ENCODE measurements at regions not wholly inside any gene's neighbourhood (a gene's known extent, or its start where the extent isn't known, plus 50 kb on each side); places are given as distances from the start of the nearest gene placed in this dataset.

DNA sequence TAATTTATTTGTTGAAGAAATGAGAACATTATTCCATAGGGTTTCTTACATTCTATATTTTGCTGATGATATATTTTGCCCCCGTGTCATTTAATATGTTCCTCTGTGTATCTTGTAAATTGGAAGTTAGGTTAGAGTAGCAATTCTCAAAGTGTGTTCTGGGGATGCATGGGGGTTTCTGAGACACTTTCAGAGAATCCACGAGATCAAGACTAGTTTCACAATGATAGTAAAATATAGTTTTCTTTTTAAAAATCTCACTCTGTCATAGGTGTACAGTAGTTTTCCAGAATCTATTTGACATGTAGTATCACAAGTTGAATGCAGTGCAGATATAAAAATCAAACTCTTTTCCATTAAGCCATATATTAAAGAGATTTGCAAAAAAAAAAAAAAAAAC lies 488.6 kb upstream of the SGCD start:
- H3K9me3 Mint-ChIP-seq: no peaks in the 10 kb centered on the region
- no peak overlapping the region for H3K4me3 Mint-ChIP-seq
- ATAC-seq (no peak), DNase-seq (no peak)
- intact Hi-C loops (cut with micrococcal nuclease): no loop called here
- CTCF ChIA-PET: no interaction called here
- H3K27ac Mint-ChIP-seq: no peak overlapping the region
- H3K36me3 Mint-ChIP-seq (ENCODE audit: low read depth): no peaks in the 10 kb centered on the region
- TF ChIP-seq, protein P1, sequence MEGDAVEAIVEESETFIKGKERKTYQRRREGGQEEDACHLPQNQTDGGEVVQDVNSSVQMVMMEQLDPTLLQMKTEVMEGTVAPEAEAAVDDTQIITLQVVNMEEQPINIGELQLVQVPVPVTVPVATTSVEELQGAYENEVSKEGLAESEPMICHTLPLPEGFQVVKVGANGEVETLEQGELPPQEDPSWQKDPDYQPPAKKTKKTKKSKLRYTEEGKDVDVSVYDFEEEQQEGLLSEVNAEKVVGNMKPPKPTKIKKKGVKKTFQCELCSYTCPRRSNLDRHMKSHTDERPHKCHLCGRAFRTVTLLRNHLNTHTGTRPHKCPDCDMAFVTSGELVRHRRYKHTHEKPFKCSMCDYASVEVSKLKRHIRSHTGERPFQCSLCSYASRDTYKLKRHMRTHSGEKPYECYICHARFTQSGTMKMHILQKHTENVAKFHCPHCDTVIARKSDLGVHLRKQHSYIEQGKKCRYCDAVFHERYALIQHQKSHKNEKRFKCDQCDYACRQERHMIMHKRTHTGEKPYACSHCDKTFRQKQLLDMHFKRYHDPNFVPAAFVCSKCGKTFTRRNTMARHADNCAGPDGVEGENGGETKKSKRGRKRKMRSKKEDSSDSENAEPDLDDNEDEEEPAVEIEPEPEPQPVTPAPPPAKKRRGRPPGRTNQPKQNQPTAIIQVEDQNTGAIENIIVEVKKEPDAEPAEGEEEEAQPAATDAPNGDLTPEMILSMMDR (IDR thresholded peaks at IDR 0.05): no peak
- H3K4me1 Mint-ChIP-seq (ENCODE audit: low read depth): no peaks in the 10 kb centered on the region
- peaks cover 4% of the 10 kb centered on the region for H3K27me3 Mint-ChIP-seq
- POLR2A ChIA-PET: no interaction called here

DNA sequence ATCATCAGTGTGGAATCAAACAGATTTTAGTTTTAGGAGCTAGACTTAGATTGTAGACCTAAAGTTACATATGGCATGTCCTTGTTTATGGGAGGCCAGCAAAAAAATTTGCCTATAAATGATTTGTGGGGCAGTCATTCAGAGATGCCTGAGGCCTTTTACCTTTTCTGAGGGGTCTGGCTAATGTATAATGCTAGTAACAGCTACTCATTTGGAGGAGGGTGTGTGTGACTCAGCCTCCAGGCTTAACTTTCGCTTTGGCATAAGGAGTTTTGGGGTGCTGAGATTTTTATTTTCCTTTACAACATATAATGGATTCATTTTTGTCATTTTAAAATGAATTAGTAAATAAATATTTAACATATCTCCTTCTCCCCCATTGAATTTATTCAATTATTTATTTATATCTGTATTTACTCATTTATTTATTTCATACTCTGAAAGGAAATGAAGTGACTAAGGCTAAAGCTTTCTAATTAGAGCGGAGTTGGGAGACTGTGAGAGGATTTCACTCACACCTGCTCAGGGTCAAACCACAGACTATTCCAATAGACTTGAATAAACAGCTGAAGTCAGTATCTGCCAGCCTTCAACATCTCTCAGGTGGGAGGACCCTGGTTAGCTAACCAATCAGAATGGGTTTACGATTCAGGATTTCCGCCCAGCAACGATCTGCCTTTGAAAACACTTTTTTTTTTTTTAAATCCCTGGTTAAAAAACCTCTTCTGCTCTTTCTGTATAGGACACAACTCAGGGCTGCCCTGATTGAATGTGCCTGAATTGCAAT lies 487.5 kb upstream of the SGCD start:
- Mint-ChIP-seq H3K9me3 (no peaks in the 10 kb centered on the region), H3K27me3 (peaks cover 4% of the 10 kb centered on the region), H3K36me3 (ENCODE audit: low read depth) (no peaks in the 10 kb centered on the region), H3K4me3 (no peak overlapping the region), H3K27ac (no peak overlapping the region), H3K4me1 (ENCODE audit: low read depth) (no peaks in the 10 kb centered on the region)
- ATAC-seq (no peak), DNase-seq (no peak)
- CTCF ChIA-PET: interaction anchor here (0.6 kb wide), 1 partner anchor 1107 kb away, joined by 3 read pairs; no protein-coding TSS in a partner anchor
- POLR2A ChIA-PET: no interaction called here
- intact Hi-C loops (cut with micrococcal nuclease): no loop called here
- TF ChIP-seq, protein P1 (IDR thresholded peaks at IDR 0.05): no peak

GRCh38 chr5:155844542-155844941 lies 482.4 kb upstream of the SGCD start:
- no peak for ATAC-seq
- no peaks in the 10 kb centered on the region for H3K4me1 Mint-ChIP-seq (ENCODE audit: low read depth)
- TF ChIP-seq, protein P1 (IDR thresholded peaks at IDR 0.05): no peak
- no peaks in the 10 kb centered on the region for H3K36me3 Mint-ChIP-seq (ENCODE audit: low read depth)
- H3K4me3 Mint-ChIP-seq: no peak overlapping the region
- peaks cover 1% of the 10 kb centered on the region for H3K27me3 Mint-ChIP-seq
- no peaks in the 10 kb centered on the region for H3K9me3 Mint-ChIP-seq
- no peak for DNase-seq
- intact Hi-C loops (cut with micrococcal nuclease): no loop called here
- CTCF ChIA-PET: no interaction called here
- H3K27ac Mint-ChIP-seq: no peak overlapping the region
- POLR2A ChIA-PET: no interaction called here

DNA sequence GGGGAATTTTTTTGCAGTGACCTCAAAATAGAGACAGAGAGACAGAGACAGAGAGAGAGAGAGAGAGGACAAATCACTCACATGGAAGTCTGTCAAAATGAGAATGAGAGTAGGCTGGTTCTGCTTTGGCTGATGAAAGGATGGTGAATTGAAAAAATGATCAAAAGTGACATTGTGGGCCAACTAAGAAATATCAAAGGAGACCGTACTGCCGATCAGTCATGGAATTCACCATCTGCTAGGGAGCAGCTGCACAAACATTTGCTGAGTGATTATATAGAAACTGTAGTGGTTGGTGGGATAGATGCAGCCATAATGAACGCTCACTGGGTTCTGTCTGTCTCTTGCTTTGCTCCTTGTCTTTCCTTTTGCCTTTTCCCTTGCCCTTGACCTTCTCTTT lies 476.6 kb upstream of the SGCD start:
- Mint-ChIP-seq H3K4me1 (ENCODE audit: low read depth) (no peaks in the 10 kb centered on the region), H3K27me3 (peaks cover 4% of the 10 kb centered on the region), H3K9me3 (no peaks in the 10 kb centered on the region), H3K4me3 (no peak overlapping the region), H3K27ac (no peak overlapping the region), H3K36me3 (ENCODE audit: low read depth) (no peaks in the 10 kb centered on the region)
- TF ChIP-seq, protein P1 (IDR thresholded peaks at IDR 0.05): no peak
- ChIA-PET CTCF (no interaction called here), POLR2A (no interaction called here)
- no peak for DNase-seq
- intact Hi-C loops (cut with micrococcal nuclease): no loop called here
- no peak for ATAC-seq

- POLR2A ChIA-PET: no interaction called here
- ATAC-seq: no peak
- H3K4me3 Mint-ChIP-seq: no peak overlapping the region
- TF ChIP-seq, protein P1 (IDR thresholded peaks at IDR 0.05): no peak
- H3K36me3 Mint-ChIP-seq (ENCODE audit: low read depth): no peaks in the 10 kb centered on the region
- intact Hi-C loops (cut with micrococcal nuclease): no loop called here
- CTCF ChIA-PET: no interaction called here
- no peak for DNase-seq
- no peaks in the 10 kb centered on the region for H3K4me1 Mint-ChIP-seq (ENCODE audit: low read depth)
- H3K27me3 Mint-ChIP-seq: peaks cover 6% of the 10 kb centered on the region
- H3K27ac Mint-ChIP-seq: no peak overlapping the region
- H3K9me3 Mint-ChIP-seq: no peaks in the 10 kb centered on the region
Measured at GRCh38 chr5:155866971-155867370, 460.0 kb upstream of the SGCD start.

All from activated CD8-positive, alpha-beta T cell treated with anti-CD3 and anti-CD28 coated beads for 36 hours (primary cell).